IMR-90 (cell line): ENCODE measurements at regions not wholly inside any gene's neighbourhood (a gene's known extent, or its start where the extent isn't known, plus 50 kb on each side); places are given as distances from the start of the nearest gene placed in this dataset.

ENCODE experiments used
- ATAC-seq: fragments of 200-7000 bp; cut with Tn5 transposase; 2 replicates; pipeline ENCODE4 v1.9.1; 2020; ENCODE audit warnings: low read depth, mild to moderate bottlenecking, moderate library complexity
- BruUV-seq: library from RNA; stranded (reverse); fragments of 400-500 nt; replicated peaks from 2 replicates; lab custom pipeline; 2021; lab: Mats Ljungman, UMichigan
- CTCF ChIA-PET: fragments of 300-600 bp; formaldehyde crosslinking; extraction: SDS; loops from one replicate; lab custom pipeline; 2021; ENCODE audit warnings: antibody characterized with exemption; lab: Yijun Ruan, JAX
- POLR2A ChIA-PET: fragments of 300-600 bp; sonication (Branson Sonifier 250); formaldehyde crosslinking; loops from one replicate; lab custom pipeline; 2022; ENCODE audit warnings: antibody characterized with exemption; ENCODE audit not compliant: unreplicated experiment; lab: Charles Lee
- DNase-seq: peaks from one replicate; pipeline ENCODE4 v3.0.0; 2013
- H2AFZ ChIP-seq: replicated peaks from 2 replicates; pipeline ENCODE3; 2013; ENCODE audit warnings: low read length, mild to moderate bottlenecking; ENCODE audit not compliant: poor library complexity
- H2AK5ac ChIP-seq: 2 replicates; pipeline ENCODE4 v1.6.1; 2013; ENCODE audit warnings: low read depth, low read length, inconsistent platforms
- H2AK9ac ChIP-seq: replicated peaks from 2 replicates; pipeline ENCODE3; 2013; ENCODE audit warnings: mild to moderate bottlenecking, low read depth, low read length, moderate library complexity; ENCODE audit not compliant: poor library complexity
- H2BK120ac ChIP-seq: 2 replicates; pipeline ENCODE4 v1.6.1; 2013; ENCODE audit warnings: low read depth, low read length, inconsistent platforms
- H2BK15ac ChIP-seq: 3 replicates; pipeline ENCODE4 v1.6.1; 2013; ENCODE audit warnings: low read depth, low read length, inconsistent platforms
- H2BK20ac ChIP-seq: 2 replicates; pipeline ENCODE4 v1.6.1; 2013; ENCODE audit warnings: low read depth, mild to moderate bottlenecking, inconsistent platforms, low read length, moderate library complexity
- H2BK5ac ChIP-seq: 2 replicates; pipeline ENCODE4 v1.6.1; 2013; ENCODE audit warnings: mild to moderate bottlenecking, low read depth, low read length, inconsistent platforms; ENCODE audit not compliant: poor library complexity, severe bottlenecking
- H3K14ac ChIP-seq: replicated peaks from 2 replicates; pipeline ENCODE4 v1.6.1; 2013; ENCODE audit warnings: low read depth, low read length, inconsistent platforms
- H3K18ac ChIP-seq: 2 replicates; pipeline ENCODE4 v1.6.1; 2013; ENCODE audit warnings: low read depth, low read length, control low read depth
- H3K23ac ChIP-seq: 2 replicates; pipeline ENCODE4 v1.6.1; 2013; ENCODE audit warnings: low read depth, low read length, inconsistent platforms
- H3K27ac ChIP-seq: 2 replicates; pipeline ENCODE4 v1.5.1; 2013; ENCODE audit warnings: mild to moderate bottlenecking, control low read depth, low read length; ENCODE audit not compliant: insufficient read depth
- H3K27me3 ChIP-seq: 2 replicates; pipeline ENCODE4 v1.6.1; 2013; ENCODE audit warnings: low read length; ENCODE audit not compliant: control insufficient read depth, insufficient read depth
- H3K36me3 ChIP-seq: 2 replicates; pipeline ENCODE4 v1.6.1; 2013; ENCODE audit warnings: low read length, mixed read lengths; ENCODE audit not compliant: control insufficient read depth, insufficient read depth
- H3K4ac ChIP-seq: 2 replicates; pipeline ENCODE4 v1.6.1; 2013; ENCODE audit warnings: low read depth, low read length, inconsistent platforms
- H3K4me1 ChIP-seq: 2 replicates; pipeline ENCODE4 v1.6.1; 2013; ENCODE audit warnings: low read length, mixed read lengths; ENCODE audit not compliant: control insufficient read depth, insufficient read depth
- H3K4me2 ChIP-seq: 2 replicates; pipeline ENCODE4 v1.6.1; 2013; ENCODE audit warnings: low read depth, mild to moderate bottlenecking, control low read depth, low read length, moderate library complexity
- H3K4me3 ChIP-seq: 2 replicates; pipeline ENCODE4 v1.5.1; 2013; ENCODE audit warnings: low read depth, mild to moderate bottlenecking, control low read depth, low read length, moderate library complexity; ENCODE audit not compliant: insufficient read depth
- H3K56ac ChIP-seq: 2 replicates; pipeline ENCODE4 v1.6.1; 2013; ENCODE audit warnings: low read length, inconsistent platforms; ENCODE audit not compliant: insufficient read depth; ENCODE audit errors: extremely low read depth
- H3K79me1 ChIP-seq, 2 experiments: 2 replicates each; pipeline ENCODE4 v1.6.1; 2013; ENCODE audit warnings: low read length in 2 of 2, inconsistent platforms in 1 of 2, low read depth in 1 of 2
- H3K9ac ChIP-seq: 2 replicates; pipeline ENCODE4 v1.6.1; 2013; ENCODE audit warnings: low read depth, low read length, control low read depth
- H3K9me1 ChIP-seq: 2 replicates; pipeline ENCODE4 v1.6.1; 2013; ENCODE audit warnings: low read length, inconsistent platforms; ENCODE audit not compliant: insufficient read depth
- H3K9me3 ChIP-seq: 2 replicates; pipeline ENCODE4 v1.6.1; 2013; ENCODE audit warnings: low read length; ENCODE audit not compliant: control insufficient read depth, insufficient read depth
- H4K20me1 ChIP-seq: 2 replicates; pipeline ENCODE4 v1.6.1; 2013; ENCODE audit warnings: low read length, inconsistent platforms; ENCODE audit not compliant: insufficient read depth
- H4K5ac ChIP-seq: 2 replicates; pipeline ENCODE4 v1.6.1; 2013; ENCODE audit warnings: mild to moderate bottlenecking, low read depth, low read length, control low read depth
- H4K8ac ChIP-seq, 2 experiments: 2 replicates each; pipeline ENCODE4 v1.6.1; 2013; ENCODE audit warnings: low read depth in 2 of 2, low read length in 2 of 2, control low read depth in 1 of 2, inconsistent platforms in 1 of 2
- H4K91ac ChIP-seq: 2 replicates; pipeline ENCODE4 v1.6.1; 2013; ENCODE audit warnings: low read depth, low read length, inconsistent platforms; ENCODE audit not compliant: insufficient read depth
- FOS ChIP-seq: fragments of 150-350 bp; IDR thresholded peaks from 2 replicates; pipeline ENCODE4 v1.6.1; 2016; ENCODE audit warnings: low read depth, low read length
- MAZ ChIP-seq: IDR thresholded peaks from 2 replicates; pipeline ENCODE4 v1.6.1; 2012; ENCODE audit warnings: low read depth, mild to moderate bottlenecking, low read length, improper control_type of control experiment, moderate library complexity, borderline replicate concordance
- NFE2L2 ChIP-seq: fragments of 150-350 bp; IDR thresholded peaks from 2 replicates; pipeline ENCODE4 v1.6.1; 2016; ENCODE audit warnings: low read depth, mild to moderate bottlenecking, low read length
- RCOR1 ChIP-seq: IDR thresholded peaks from 2 replicates; pipeline ENCODE4 v1.6.1; 2012; ENCODE audit warnings: mild to moderate bottlenecking, low read length, improper control_type of control experiment; ENCODE audit not compliant: insufficient replicate concordance
- RFX5 ChIP-seq: IDR thresholded peaks from 2 replicates; pipeline ENCODE4 v1.8.0; 2012; ENCODE audit warnings: low read depth, mild to moderate bottlenecking, low read length, moderate library complexity
- WGBS, 2 experiments: methylation state at CpG; one replicate each; pipeline versions ENCODE4 v1.1.5 to v1.1.7; 2013; ENCODE audit warnings: missing lambda C conversion rate in 2 of 2; ENCODE audit not compliant: insufficient read length in 1 of 2; ENCODE audit errors: extremely low coverage in 2 of 2; 5-methylcytosine and 5-hydroxymethylcytosine counted together
- dilution Hi-C: fragments of 300-500 bp; cut with HindIII; formaldehyde crosslinking; loops from one replicate; pipeline ENCODE4 v1.14.3; 2018; ENCODE audit warnings: low sequenced_read_pairs; ENCODE audit not compliant: unreplicated experiment
- in situ Hi-C: fragments of 300-500 bp; cut with MboI; formaldehyde crosslinking; loops from 3 replicates; pipeline ENCODE4 v1.14.3; 2019; ENCODE audit warnings: low sequenced_read_pairs, inconsistent platforms, mixed read lengths
- intact Hi-C: fragments of 100-400 bp; cut with micrococcal nuclease; formaldehyde crosslinking; loops from 2 replicates; pipeline ENCODE4 v1.10.0; 2022
- TF ChIP-seq, protein P1 (sequence below): conservative IDR thresholded peaks from 2 replicates; pipeline ENCODE4 v1.5.1; 2012; ENCODE audit warnings: mild to moderate bottlenecking, low read depth, low read length, improper control_type of control experiment

GRCh38 chr4:153084980-153085630, 119.1 kb upstream of the TRIM2 start (continued):
- no peak for TF ChIP-seq RFX5
- TF ChIP-seq, protein P1, sequence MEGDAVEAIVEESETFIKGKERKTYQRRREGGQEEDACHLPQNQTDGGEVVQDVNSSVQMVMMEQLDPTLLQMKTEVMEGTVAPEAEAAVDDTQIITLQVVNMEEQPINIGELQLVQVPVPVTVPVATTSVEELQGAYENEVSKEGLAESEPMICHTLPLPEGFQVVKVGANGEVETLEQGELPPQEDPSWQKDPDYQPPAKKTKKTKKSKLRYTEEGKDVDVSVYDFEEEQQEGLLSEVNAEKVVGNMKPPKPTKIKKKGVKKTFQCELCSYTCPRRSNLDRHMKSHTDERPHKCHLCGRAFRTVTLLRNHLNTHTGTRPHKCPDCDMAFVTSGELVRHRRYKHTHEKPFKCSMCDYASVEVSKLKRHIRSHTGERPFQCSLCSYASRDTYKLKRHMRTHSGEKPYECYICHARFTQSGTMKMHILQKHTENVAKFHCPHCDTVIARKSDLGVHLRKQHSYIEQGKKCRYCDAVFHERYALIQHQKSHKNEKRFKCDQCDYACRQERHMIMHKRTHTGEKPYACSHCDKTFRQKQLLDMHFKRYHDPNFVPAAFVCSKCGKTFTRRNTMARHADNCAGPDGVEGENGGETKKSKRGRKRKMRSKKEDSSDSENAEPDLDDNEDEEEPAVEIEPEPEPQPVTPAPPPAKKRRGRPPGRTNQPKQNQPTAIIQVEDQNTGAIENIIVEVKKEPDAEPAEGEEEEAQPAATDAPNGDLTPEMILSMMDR, result peak; percentile 75
- no peak for TF ChIP-seq RCOR1

GRCh38 chr4:153087671-153088194, 116.5 kb upstream of the TRIM2 start:
- Histone ChIP-seq H3K27ac (no peak overlapping the region), H3K4me1 (0 out of 2 replicates have a peak, but pooled peaks cover 1% of the 10 kb centered on the region), H4K5ac (no peak overlapping the region), H4K91ac (no peak overlapping the region), H3K23ac (no peak overlapping the region), H3K79me1 (no peaks in the 10 kb centered on the region), H3K36me3 (no peaks in the 10 kb centered on the region), H3K18ac (no peak overlapping the region), H2BK15ac (no peak overlapping the region), H3K9me1 (no peaks in the 10 kb centered on the region), H3K14ac (no peak overlapping the region), H2BK5ac (no peak overlapping the region), H3K9me3 (no peaks in the 10 kb centered on the region), H4K20me1 (no peaks in the 10 kb centered on the region), H3K27me3 (peaks cover 23% of the 10 kb centered on the region), H3K56ac (no peak overlapping the region), H3K9ac (no peak overlapping the region), H2BK120ac (no peak overlapping the region), H3K4me3 (no peak overlapping the region), H3K4ac (no peak overlapping the region), H2AK5ac (no peak overlapping the region), H2AFZ (no peak overlapping the region), H2AK9ac (no peak overlapping the region), H4K8ac (no peak overlapping the region), H3K4me2 (no peak overlapping the region), H2BK20ac (no peak overlapping the region)
- POLR2A ChIA-PET, result no interaction called here
- ATAC-seq (no peak), DNase-seq (no peak)
- WGBS, 2 experiments, result no CpG with 5 or more reads among the region's 7 CpGs
- no peak for TF ChIP-seq RFX5
- no peak for TF ChIP-seq FOS
- no peak for TF ChIP-seq NFE2L2
- TF ChIP-seq, protein P1, result no peak
- no peak for TF ChIP-seq MAZ
- intact Hi-C loops (loop anchor here (10.0 kb wide), 1 partner anchor 683 kb away; no protein-coding TSS in a partner anchor), dilution Hi-C loops (no loop called here), in situ Hi-C loops (no loop called here)
- no TSS peak for BruUV-seq
- CTCF ChIA-PET, result no interaction called here
